Caco-2 (cell line): ENCODE measurements at regions not wholly inside any gene's neighbourhood (a gene's known extent, or its start where the extent isn't known, plus 50 kb on each side); places are given as distances from the start of the nearest gene placed in this dataset.

ENCODE experiments used
- BruUV-seq: library from RNA; stranded (reverse); fragments of 400-500 nt; replicated peaks from 2 replicates; lab custom pipeline; 2021; lab: Mats Ljungman, UMichigan
- CTCF ChIA-PET: fragments of 300-600 bp; sonication (Branson Sonifier 250); formaldehyde crosslinking; loops from one replicate; lab custom pipeline; 2022; ENCODE audit warnings: antibody characterized with exemption; lab: Charles Lee
- POLR2A ChIA-PET: fragments of 300-600 bp; sonication (Branson Sonifier 250); formaldehyde crosslinking; loops from one replicate; lab custom pipeline; 2022; ENCODE audit warnings: antibody characterized with exemption; lab: Charles Lee
- DNase-seq, 2 experiments: peaks; one replicate each; pipeline versions ENCODE4 v3.0.0 to v3.0.0-alpha.2; 2020 to 2022
- H3K27me3 ChIP-seq: replicated peaks from 2 replicates; pipeline ENCODE4 v1.6.0; 2011; ENCODE audit warnings: low read length; ENCODE audit not compliant: control insufficient read depth, insufficient read depth
- H3K36me3 ChIP-seq: 2 replicates; pipeline ENCODE4 v1.5.1; 2011; ENCODE audit warnings: low read length; ENCODE audit not compliant: control insufficient read depth, insufficient read depth
- H3K4me1 ChIP-seq: fragments of 250-450 bp; sonication (Bioruptor Pico); 2 replicates; pipeline ENCODE4 v1.5.1; 2020; ENCODE audit warnings: mild to moderate bottlenecking
- H3K4me3 ChIP-seq: 2 replicates; pipeline ENCODE4 v1.5.1; 2011; ENCODE audit warnings: low read depth, mild to moderate bottlenecking, control low read depth, low read length
- H3K9me3 ChIP-seq: fragments of 250-450 bp; sonication (Bioruptor Pico); 2 replicates; pipeline ENCODE4 v1.5.1; 2020; ENCODE audit warnings: mild to moderate bottlenecking, moderate library complexity
- H3K27ac Mint-ChIP-seq: one replicate; pipeline ENCODE4 v1.8.0; 2022; ENCODE audit warnings: mixed read lengths; ENCODE audit not compliant: unreplicated experiment
- H3K27me3 Mint-ChIP-seq: one replicate; pipeline ENCODE4 v1.8.0; 2022; ENCODE audit warnings: mixed read lengths; ENCODE audit not compliant: insufficient read depth, unreplicated experiment
- H3K36me3 Mint-ChIP-seq: one replicate; pipeline ENCODE4 v1.8.0; 2022; ENCODE audit warnings: mild to moderate bottlenecking, mixed read lengths; ENCODE audit not compliant: insufficient read depth, unreplicated experiment
- H3K4me1 Mint-ChIP-seq: one replicate; pipeline ENCODE4 v1.8.0; 2022; ENCODE audit warnings: low read depth, mixed read lengths; ENCODE audit not compliant: unreplicated experiment
- H3K4me3 Mint-ChIP-seq: one replicate; pipeline ENCODE4 v1.8.0; 2022; ENCODE audit warnings: mild to moderate bottlenecking, moderate library complexity, mixed read lengths; ENCODE audit not compliant: unreplicated experiment
- H3K9me3 Mint-ChIP-seq: one replicate; pipeline ENCODE4 v1.8.0; 2022; ENCODE audit warnings: mixed read lengths; ENCODE audit not compliant: unreplicated experiment
- intact Hi-C: fragments of 100-400 bp; cut with micrococcal nuclease; formaldehyde crosslinking; loops from one replicate; pipeline ENCODE4 v1.10.0; 2022; ENCODE audit not compliant: unreplicated experiment
- TF ChIP-seq, protein P1 (sequence below), 2 experiments: fragments of 200-600 bp in 1 of 2; IDR thresholded peaks; 1 replicate in 1 of 2; 2 replicates in 1 of 2; pipeline versions ENCODE4 v1.5.1 to v1.8.0; 2011 to 2022; ENCODE audit warnings: antibody characterized with exemption in 1 of 2, control low read depth in 1 of 2, inconsistent platforms in 1 of 2, low read depth in 1 of 2, low read length in 1 of 2, mild to moderate bottlenecking in 1 of 2, moderate library complexity in 1 of 2; ENCODE audit not compliant: insufficient read depth in 1 of 2, severe bottlenecking in 1 of 2, unreplicated experiment in 1 of 2

DNA sequence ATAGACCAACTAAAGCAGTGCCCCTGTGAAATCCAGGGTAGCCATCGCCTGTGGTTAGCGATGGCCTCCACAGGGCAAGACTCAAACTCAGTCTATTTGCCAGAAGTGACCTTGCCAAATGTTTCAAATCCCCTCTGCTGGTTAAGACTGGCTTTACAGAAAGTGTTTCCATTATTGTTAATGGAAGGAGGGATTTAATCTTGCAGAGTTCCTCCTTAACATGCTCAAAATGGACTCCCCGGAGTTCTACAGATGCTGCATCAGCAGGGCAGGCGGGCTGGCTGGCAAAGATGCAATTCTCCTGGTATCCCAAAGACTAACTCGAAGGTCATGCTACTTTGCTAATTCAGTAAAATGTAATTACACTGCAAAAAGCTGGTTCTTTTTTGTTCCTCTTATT lies 313.0 kb upstream of the SLC7A11 start:
- no peak overlapping the region for H3K4me3 ChIP-seq
- DNase-seq = peak in 1 of 2 experiments; percentile 12
- intact Hi-C loops = no loop called here
- TF ChIP-seq, protein P1, sequence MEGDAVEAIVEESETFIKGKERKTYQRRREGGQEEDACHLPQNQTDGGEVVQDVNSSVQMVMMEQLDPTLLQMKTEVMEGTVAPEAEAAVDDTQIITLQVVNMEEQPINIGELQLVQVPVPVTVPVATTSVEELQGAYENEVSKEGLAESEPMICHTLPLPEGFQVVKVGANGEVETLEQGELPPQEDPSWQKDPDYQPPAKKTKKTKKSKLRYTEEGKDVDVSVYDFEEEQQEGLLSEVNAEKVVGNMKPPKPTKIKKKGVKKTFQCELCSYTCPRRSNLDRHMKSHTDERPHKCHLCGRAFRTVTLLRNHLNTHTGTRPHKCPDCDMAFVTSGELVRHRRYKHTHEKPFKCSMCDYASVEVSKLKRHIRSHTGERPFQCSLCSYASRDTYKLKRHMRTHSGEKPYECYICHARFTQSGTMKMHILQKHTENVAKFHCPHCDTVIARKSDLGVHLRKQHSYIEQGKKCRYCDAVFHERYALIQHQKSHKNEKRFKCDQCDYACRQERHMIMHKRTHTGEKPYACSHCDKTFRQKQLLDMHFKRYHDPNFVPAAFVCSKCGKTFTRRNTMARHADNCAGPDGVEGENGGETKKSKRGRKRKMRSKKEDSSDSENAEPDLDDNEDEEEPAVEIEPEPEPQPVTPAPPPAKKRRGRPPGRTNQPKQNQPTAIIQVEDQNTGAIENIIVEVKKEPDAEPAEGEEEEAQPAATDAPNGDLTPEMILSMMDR (IDR thresholded peaks at IDR 0.05; ENCODE audit: insufficient read depth in 1 of 2, low read depth in 1 of 2, low read length in 1 of 2, severe bottlenecking in 1 of 2, unreplicated experiment in 1 of 2) = no peak
- H3K27me3 ChIP-seq = no peaks in the 10 kb centered on the region
- Mint-ChIP-seq H3K27ac (no peak overlapping the region), H3K4me1 (no peaks in the 10 kb centered on the region), H3K9me3 (no peaks in the 10 kb centered on the region), H3K4me3 (no peak overlapping the region), H3K27me3 (peaks cover 4% of the 10 kb centered on the region), H3K36me3 (no peaks in the 10 kb centered on the region)
- ChIA-PET POLR2A (no interaction called here), CTCF (no interaction called here)
- H3K36me3 ChIP-seq = no peaks in the 10 kb centered on the region
- BruUV-seq = no TSS peak
- H3K4me1 ChIP-seq = no peaks in the 10 kb centered on the region
- H3K9me3 ChIP-seq = no peaks in the 10 kb centered on the region

DNA sequence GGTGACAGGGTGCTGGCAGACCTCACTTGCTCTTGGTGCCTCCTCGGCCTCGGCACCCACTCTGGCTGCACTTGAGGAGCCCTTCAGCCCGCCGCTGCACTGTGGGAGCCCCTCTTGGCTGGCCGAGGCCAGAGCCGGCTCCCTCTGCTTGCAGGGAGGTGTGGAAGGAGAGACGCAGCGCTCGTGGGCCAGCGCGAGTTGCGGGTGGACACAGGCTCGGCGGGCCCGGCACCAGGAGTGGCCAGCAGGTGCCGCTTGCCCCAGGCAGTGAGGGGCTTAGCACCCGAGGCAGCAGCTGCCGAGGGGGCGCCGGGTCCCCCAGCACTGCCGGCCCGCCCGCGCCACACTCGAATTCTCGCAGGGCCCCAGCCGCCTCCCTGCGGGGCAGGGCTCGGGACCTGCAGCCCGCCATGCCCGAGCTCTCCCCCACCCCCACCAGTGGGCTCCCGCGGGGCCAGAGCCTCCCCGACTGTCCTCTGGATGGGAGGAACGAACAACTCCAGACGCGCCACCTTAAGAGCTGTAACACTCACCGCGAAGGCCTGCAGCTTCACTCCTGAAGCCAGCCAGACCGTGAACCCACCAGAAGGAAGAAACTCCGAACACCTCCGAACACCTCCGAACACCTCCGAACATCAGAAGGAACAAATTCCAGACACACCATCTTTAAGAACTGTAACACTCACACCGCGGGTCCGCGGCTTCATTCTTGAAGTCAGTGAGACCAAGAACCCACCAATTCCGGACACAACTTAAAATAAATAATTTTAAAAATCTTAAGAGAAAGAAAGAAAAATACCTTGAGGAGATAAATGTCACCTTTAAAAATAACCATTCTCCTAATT lies 311.1 kb upstream of the SLC7A11 start:
- no peaks in the 10 kb centered on the region for H3K9me3 ChIP-seq
- ChIA-PET CTCF (no interaction called here), POLR2A (no interaction called here)
- no peak overlapping the region for H3K27ac Mint-ChIP-seq
- H3K9me3 Mint-ChIP-seq = no peaks in the 10 kb centered on the region
- no peak overlapping the region for H3K4me3 Mint-ChIP-seq
- TF ChIP-seq, protein P1 (IDR thresholded peaks at IDR 0.05; ENCODE audit: insufficient read depth in 1 of 2, low read depth in 1 of 2, low read length in 1 of 2, severe bottlenecking in 1 of 2, unreplicated experiment in 1 of 2) = no peak
- no peaks in the 10 kb centered on the region for H3K4me1 Mint-ChIP-seq
- H3K36me3 Mint-ChIP-seq = no peaks in the 10 kb centered on the region
- no peaks in the 10 kb centered on the region for H3K4me1 ChIP-seq
- no peaks in the 10 kb centered on the region for H3K36me3 ChIP-seq
- H3K27me3 ChIP-seq = no peaks in the 10 kb centered on the region
- no peak overlapping the region for H3K4me3 ChIP-seq
- no TSS peak for BruUV-seq
- DNase-seq = no peak
- intact Hi-C loops = no loop called here
- peaks cover 4% of the 10 kb centered on the region for H3K27me3 Mint-ChIP-seq

DNA sequence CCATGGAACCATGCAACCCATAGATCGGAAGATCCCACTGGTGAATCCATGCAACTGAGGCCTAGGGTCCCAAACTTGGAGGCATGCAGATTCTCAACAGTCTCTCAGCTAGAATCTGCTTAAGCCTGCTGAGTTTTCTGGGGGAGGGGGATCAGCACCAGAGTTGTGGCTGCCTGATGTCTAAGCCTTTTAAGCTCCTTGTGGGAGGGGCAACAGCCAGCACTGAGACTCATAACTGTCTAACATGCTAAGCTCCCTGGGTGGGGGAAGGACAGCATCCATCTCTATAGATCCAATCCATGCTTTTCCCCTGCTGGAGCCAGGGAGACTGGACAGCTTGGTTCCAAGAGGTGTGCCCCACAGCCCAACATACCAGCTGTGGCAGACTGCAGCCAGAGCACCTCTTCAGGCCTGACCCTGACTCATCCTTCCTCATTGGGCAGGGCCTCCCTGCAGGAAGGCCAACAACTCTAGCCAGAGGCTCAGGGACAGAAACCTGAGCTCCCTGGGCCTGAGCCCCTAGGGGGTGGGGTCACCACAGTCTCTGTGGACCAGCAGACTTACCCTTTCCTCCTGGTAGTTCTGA lies 300.1 kb upstream of the SLC7A11 start:
- BruUV-seq = no TSS peak
- H3K27me3 ChIP-seq = no peaks in the 10 kb centered on the region
- CTCF ChIA-PET = no interaction called here
- H3K4me3 ChIP-seq = no peak overlapping the region
- H3K9me3 ChIP-seq = no peaks in the 10 kb centered on the region
- peaks cover 6% of the 10 kb centered on the region for H3K36me3 Mint-ChIP-seq
- H3K4me3 Mint-ChIP-seq = no peak overlapping the region
- H3K36me3 ChIP-seq = no peaks in the 10 kb centered on the region
- DNase-seq = no peak
- no peaks in the 10 kb centered on the region for H3K27me3 Mint-ChIP-seq
- no peaks in the 10 kb centered on the region for H3K4me1 Mint-ChIP-seq
- TF ChIP-seq, protein P1 (IDR thresholded peaks at IDR 0.05; ENCODE audit: insufficient read depth in 1 of 2, low read depth in 1 of 2, low read length in 1 of 2, severe bottlenecking in 1 of 2, unreplicated experiment in 1 of 2) = no peak
- intact Hi-C loops = no loop called here
- H3K4me1 ChIP-seq = no peaks in the 10 kb centered on the region
- peaks cover 24% of the 10 kb centered on the region for H3K9me3 Mint-ChIP-seq
- H3K27ac Mint-ChIP-seq = no peak overlapping the region
- POLR2A ChIA-PET = no interaction called here
